Small intestine (tissue), 7 donors: ENCODE measurements at regions not wholly inside any gene's neighbourhood (a gene's known extent, or its start where the extent isn't known, plus 50 kb on each side); places are given as distances from the start of the nearest gene placed in this dataset.

Source experiments
- DNase-seq, 2 donors: peaks; one replicate each; pipeline versions ENCODE4 v3.0.0 to v3.0.0-alpha.2; 2013
- FAIRE-seq: peaks from 2 replicates; lab custom pipeline; 2012; peaks lifted over from hg19 to GRCh38; lab: Jason Lieb, UNC
- H3K27ac ChIP-seq, 3 donors: one replicate each; pipeline ENCODE4 v1.5.1; 2013; ENCODE audit warnings: low read length in 2 of 3, mild to moderate bottlenecking in 2 of 3, control low read depth in 1 of 3, inconsistent platforms in 1 of 3, low read depth in 1 of 3, moderate library complexity in 1 of 3
- H3K27me3 ChIP-seq, 3 donors: one replicate each; pipeline ENCODE4 v1.6.1; 2013; ENCODE audit warnings: low read length in 3 of 3, inconsistent platforms in 1 of 3; ENCODE audit not compliant: control insufficient read depth in 3 of 3, insufficient read depth in 3 of 3
- H3K36me3 ChIP-seq, 3 donors: one replicate each; pipeline ENCODE4 v1.6.1; 2013; ENCODE audit warnings: low read length in 3 of 3, inconsistent platforms in 1 of 3, low read depth in 1 of 3, mild to moderate bottlenecking in 1 of 3, moderate library complexity in 1 of 3; ENCODE audit not compliant: control insufficient read depth in 3 of 3, insufficient read depth in 2 of 3
- H3K4me1 ChIP-seq, 3 donors: one replicate each; pipeline ENCODE4 v1.6.1; 2013; ENCODE audit warnings: low read length in 2 of 3, inconsistent platforms in 1 of 3, low read depth in 1 of 3, mild to moderate bottlenecking in 1 of 3, moderate library complexity in 1 of 3; ENCODE audit not compliant: control insufficient read depth in 3 of 3, insufficient read depth in 2 of 3
- H3K4me3 ChIP-seq, 3 donors: one replicate each; pipeline ENCODE4 v1.5.1; 2013; ENCODE audit warnings: low read length in 3 of 3, control low read depth in 1 of 3, inconsistent platforms in 1 of 3, low read depth in 1 of 3, mild to moderate bottlenecking in 1 of 3, moderate library complexity in 1 of 3
- H3K9me3 ChIP-seq, 2 donors: one replicate each; pipeline ENCODE4 v1.6.1; 2013; ENCODE audit warnings: low read depth in 1 of 2, low read length in 1 of 2; ENCODE audit not compliant: control insufficient read depth in 2 of 2, insufficient read depth in 1 of 2
- WGBS, 3 donors: extraction: QIAGEN DNeasy Blood & Tissue Kit; methylation state at CpG; one replicate each; pipeline ENCODE4 v1.1.7; 2013; 5-methylcytosine and 5-hydroxymethylcytosine counted together
- donor health status: healthy with polysubstance abuse.
- donor health status: control.
- donor health status: control.
- donor health status: Bipolar disorder and iron deficiency.
- donor health status: healthy.

GRCh38 chr4:114077610-114078009 is 98.2 kb upstream of the ARSJ start:
- H3K36me3 ChIP-seq = no peaks in the 10 kb centered on the region
- FAIRE-seq = no peak
- no peaks in the 10 kb centered on the region for H3K4me1 ChIP-seq
- no peaks in the 10 kb centered on the region for H3K27me3 ChIP-seq
- no peak overlapping the region for H3K27ac ChIP-seq
- no peak overlapping the region for H3K4me3 ChIP-seq
- no peaks in the 10 kb centered on the region for H3K9me3 ChIP-seq
- DNase-seq = no peak

GRCh38 chr4:114078636-114079035 is 99.2 kb upstream of the ARSJ start:
- Histone ChIP-seq H3K9me3 (no peaks in the 10 kb centered on the region), H3K27me3 (no peaks in the 10 kb centered on the region), H3K4me3 (no peak overlapping the region), H3K27ac (no peak overlapping the region), H3K36me3 (no peaks in the 10 kb centered on the region), H3K4me1 (no peaks in the 10 kb centered on the region)
- FAIRE-seq = no peak
- no peak for DNase-seq

- Histone ChIP-seq H3K9me3 (no peaks in the 10 kb centered on the region), H3K27me3 (no peaks in the 10 kb centered on the region), H3K4me1 (no peaks in the 10 kb centered on the region), H3K27ac (no peak overlapping the region), H3K36me3 (no peaks in the 10 kb centered on the region), H3K4me3 (no peak overlapping the region)
- no peak for DNase-seq
- FAIRE-seq = no peak
Measured at GRCh38 chr4:114081783-114082182, 102.3 kb upstream of the ARSJ start.

- Histone ChIP-seq H3K36me3 (no peaks in the 10 kb centered on the region), H3K27me3 (no peaks in the 10 kb centered on the region), H3K4me1 (no peaks in the 10 kb centered on the region), H3K9me3 (no peaks in the 10 kb centered on the region), H3K27ac (no peak overlapping the region), H3K4me3 (no peak overlapping the region)
- 81 to 90% (median 88%) methylated on average over 6 of the region's 6 CpGs for WGBS, 3 donors
- DNase-seq = no peak
- no peak for FAIRE-seq
Measured at GRCh38 chr4:114082348-114082747, 102.9 kb upstream of the ARSJ start.

- FAIRE-seq = no peak
- no peaks in the 10 kb centered on the region for H3K4me1 ChIP-seq
Measured at GRCh38 chr4:114085611-114086345, 106.3 kb upstream of the ARSJ start.

GRCh38 chr4:114087596-114088230 is 108.3 kb upstream of the ARSJ start:
- no peaks in the 10 kb centered on the region for H3K4me1 ChIP-seq
- 69 to 79% (median 78%) methylated on average over 1 of the region's 1 CpG for WGBS, 3 donors

More at GRCh38 chr4:114085611-114086345, 106.3 kb upstream of the ARSJ start:
- Histone ChIP-seq H3K36me3 (no peaks in the 10 kb centered on the region), H3K27me3 (no peaks in the 10 kb centered on the region), H3K27ac (no peak overlapping the region), H3K9me3 (no peaks in the 10 kb centered on the region), H3K4me3 (no peak overlapping the region)
- no peak for DNase-seq

GRCh38 chr4:114088481-114088880 is 109.0 kb upstream of the ARSJ start:
- H3K9me3 ChIP-seq = no peaks in the 10 kb centered on the region
- FAIRE-seq (no peak), DNase-seq (no peak)
- no peak overlapping the region for H3K4me3 ChIP-seq
- no peak overlapping the region for H3K27ac ChIP-seq
- H3K4me1 ChIP-seq = no peaks in the 10 kb centered on the region
- no peaks in the 10 kb centered on the region for H3K36me3 ChIP-seq
- H3K27me3 ChIP-seq = no peaks in the 10 kb centered on the region

More at GRCh38 chr4:114087596-114088230, 108.3 kb upstream of the ARSJ start:
- no peaks in the 10 kb centered on the region for H3K36me3 ChIP-seq
- H3K4me3 ChIP-seq = no peak overlapping the region
- H3K27me3 ChIP-seq = no peaks in the 10 kb centered on the region
- H3K9me3 ChIP-seq = no peaks in the 10 kb centered on the region
- H3K27ac ChIP-seq = no peak overlapping the region
- no peak for DNase-seq
- FAIRE-seq = no peak

- DNase-seq (no peak), FAIRE-seq (no peak)
- 54 to 67% (median 61%) methylated on average over 1 of the region's 1 CpG for WGBS, 3 donors
Measured at GRCh38 chr4:114091546-114091945, 112.1 kb upstream of the ARSJ start.

GRCh38 chr4:114093221-114093715 is 113.8 kb upstream of the ARSJ start:
- no peaks in the 10 kb centered on the region for H3K27me3 ChIP-seq
- no peak overlapping the region for H3K4me3 ChIP-seq
- peaks cover 0 to 1% of the 10 kb centered on the region in 2 donors for H3K9me3 ChIP-seq
- H3K27ac ChIP-seq = no peak overlapping the region
- FAIRE-seq (no peak), DNase-seq (no peak)
- H3K36me3 ChIP-seq = no peaks in the 10 kb centered on the region
- H3K4me1 ChIP-seq = no peaks in the 10 kb centered on the region

More at GRCh38 chr4:114091546-114091945, 112.1 kb upstream of the ARSJ start:
- H3K27me3 ChIP-seq = no peaks in the 10 kb centered on the region
- H3K36me3 ChIP-seq = no peaks in the 10 kb centered on the region
- no peak overlapping the region for H3K4me3 ChIP-seq
- H3K27ac ChIP-seq = no peak overlapping the region
- no peaks in the 10 kb centered on the region for H3K9me3 ChIP-seq
- H3K4me1 ChIP-seq = no peaks in the 10 kb centered on the region
